Kidney (tissue), 13 donors: ENCODE measurements at regions not wholly inside any gene's neighbourhood (a gene's known extent, or its start where the extent isn't known, plus 50 kb on each side); places are given as distances from the start of the nearest gene placed in this dataset.

ENCODE experiments used
- DNase-seq, 5 donors: peaks; one replicate each; pipeline ENCODE4 v3.0.0-alpha.2; 2013 to 2020
- FAIRE-seq: peaks from 2 replicates; lab custom pipeline; 2012; peaks lifted over from hg19 to GRCh38; lab: Jason Lieb, UNC
- H3K27ac ChIP-seq, 2 donors: one replicate each; pipeline ENCODE4 v1.7.0; 2013; ENCODE audit warnings: low read depth in 2 of 2, low read length in 2 of 2, inconsistent platforms in 1 of 2
- H3K27me3 ChIP-seq: one replicate; pipeline ENCODE4 v1.7.1; 2013; ENCODE audit warnings: low read length, inconsistent platforms; ENCODE audit not compliant: control insufficient read depth, insufficient read depth
- H3K36me3 ChIP-seq, 3 donors: one replicate each; pipeline versions ENCODE4 v1.7.0 to v1.7.1; 2013; ENCODE audit warnings: low read length in 3 of 3, control low read depth in 1 of 3, inconsistent platforms in 1 of 3; ENCODE audit not compliant: insufficient read depth in 3 of 3, control insufficient read depth in 2 of 3
- H3K4me1 ChIP-seq, 3 donors: one replicate each; pipeline versions ENCODE4 v1.7.0 to v1.7.1; 2013; ENCODE audit warnings: low read length in 3 of 3, inconsistent platforms in 1 of 3, low read depth in 1 of 3; ENCODE audit not compliant: control insufficient read depth in 2 of 3, insufficient read depth in 2 of 3
- H3K4me3 ChIP-seq, 3 donors: one replicate each; pipeline versions ENCODE4 v1.7.0 to v1.8.1; 2013; ENCODE audit warnings: low read length in 3 of 3, control low read depth in 1 of 3, inconsistent platforms in 1 of 3
- H3K9ac ChIP-seq, 3 donors: one replicate each; pipeline versions ENCODE4 v1.7.0 to v1.7.1; 2013; ENCODE audit warnings: low read length in 3 of 3, control low read depth in 1 of 3, inconsistent platforms in 1 of 3
- H3K9me3 ChIP-seq, 3 donors: one replicate each; pipeline versions ENCODE4 v1.7.0 to v1.7.1; 2013; ENCODE audit warnings: low read length in 3 of 3, control low read depth in 1 of 3, inconsistent platforms in 1 of 3; ENCODE audit not compliant: control insufficient read depth in 2 of 3, insufficient read depth in 1 of 3
- intact Hi-C: fragments of 100-400 bp; cut with DNase I; formaldehyde crosslinking; loops from one replicate; pipeline ENCODE4 v1.11.1; 2022
- TF ChIP-seq, protein P1 (sequence below): IDR thresholded peaks from 3 replicates; pipeline ENCODE4 v1.5.1; 2012; ENCODE audit warnings: mild to moderate bottlenecking, moderate library complexity, borderline replicate concordance; ENCODE audit not compliant: insufficient read depth; ENCODE audit errors: extremely low read depth
- donor health status: control.
- donor health status: control.
- donor health status: control.
- donor health status: control.
- donor health status: control.
- donor health status: DM: yes; HTN: yes; CAD: no.
- donor health status: Normal renal cell carcinoma (clear cell type).

DNA sequence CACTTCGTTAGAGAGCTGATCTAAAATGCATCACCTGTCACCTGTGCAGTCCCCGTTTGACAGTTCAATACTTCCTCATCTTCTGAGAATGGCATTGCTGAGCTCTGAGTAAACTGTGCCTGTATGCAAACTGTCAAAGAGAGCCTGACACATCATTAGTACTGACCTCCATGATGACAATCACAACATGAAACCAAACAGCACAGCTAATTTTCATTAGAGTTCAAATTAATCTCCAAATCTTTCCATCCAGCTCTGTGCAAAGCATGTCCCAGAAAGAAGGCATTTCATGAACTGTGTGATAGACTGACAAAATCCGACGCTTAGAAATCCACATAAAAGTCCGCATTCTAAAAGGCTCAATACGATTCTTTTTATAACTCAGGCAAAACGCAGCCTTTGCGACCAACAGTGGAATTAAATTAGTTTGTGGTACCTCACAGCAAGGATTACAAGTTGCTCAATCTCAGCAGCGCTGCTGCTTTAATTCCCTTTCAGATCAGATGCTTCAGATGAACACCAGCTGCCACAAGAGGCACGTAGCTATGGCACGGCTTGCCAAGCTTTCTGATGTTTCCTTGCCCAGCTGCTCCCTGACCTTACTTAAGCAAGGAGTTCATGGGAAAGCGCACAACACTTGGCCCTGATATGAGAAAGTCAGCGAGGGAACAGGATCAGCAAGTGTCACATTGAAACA is 765.5 kb upstream of the PRMT6 start:
- Histone ChIP-seq H3K9me3 (no peaks in the 10 kb centered on the region), H3K27me3 (no peaks in the 10 kb centered on the region), H3K4me1 (no peaks in the 10 kb centered on the region), H3K9ac (no peak overlapping the region), H3K27ac (no peak overlapping the region), H3K36me3 (no peaks in the 10 kb centered on the region), H3K4me3 (no peak overlapping the region)
- no peak for FAIRE-seq
- DNase-seq, result peak in 1 of 5 donors; percentile 1
- TF ChIP-seq, protein P1, sequence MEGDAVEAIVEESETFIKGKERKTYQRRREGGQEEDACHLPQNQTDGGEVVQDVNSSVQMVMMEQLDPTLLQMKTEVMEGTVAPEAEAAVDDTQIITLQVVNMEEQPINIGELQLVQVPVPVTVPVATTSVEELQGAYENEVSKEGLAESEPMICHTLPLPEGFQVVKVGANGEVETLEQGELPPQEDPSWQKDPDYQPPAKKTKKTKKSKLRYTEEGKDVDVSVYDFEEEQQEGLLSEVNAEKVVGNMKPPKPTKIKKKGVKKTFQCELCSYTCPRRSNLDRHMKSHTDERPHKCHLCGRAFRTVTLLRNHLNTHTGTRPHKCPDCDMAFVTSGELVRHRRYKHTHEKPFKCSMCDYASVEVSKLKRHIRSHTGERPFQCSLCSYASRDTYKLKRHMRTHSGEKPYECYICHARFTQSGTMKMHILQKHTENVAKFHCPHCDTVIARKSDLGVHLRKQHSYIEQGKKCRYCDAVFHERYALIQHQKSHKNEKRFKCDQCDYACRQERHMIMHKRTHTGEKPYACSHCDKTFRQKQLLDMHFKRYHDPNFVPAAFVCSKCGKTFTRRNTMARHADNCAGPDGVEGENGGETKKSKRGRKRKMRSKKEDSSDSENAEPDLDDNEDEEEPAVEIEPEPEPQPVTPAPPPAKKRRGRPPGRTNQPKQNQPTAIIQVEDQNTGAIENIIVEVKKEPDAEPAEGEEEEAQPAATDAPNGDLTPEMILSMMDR, result no peak
- intact Hi-C loops, result no loop called here

DNA sequence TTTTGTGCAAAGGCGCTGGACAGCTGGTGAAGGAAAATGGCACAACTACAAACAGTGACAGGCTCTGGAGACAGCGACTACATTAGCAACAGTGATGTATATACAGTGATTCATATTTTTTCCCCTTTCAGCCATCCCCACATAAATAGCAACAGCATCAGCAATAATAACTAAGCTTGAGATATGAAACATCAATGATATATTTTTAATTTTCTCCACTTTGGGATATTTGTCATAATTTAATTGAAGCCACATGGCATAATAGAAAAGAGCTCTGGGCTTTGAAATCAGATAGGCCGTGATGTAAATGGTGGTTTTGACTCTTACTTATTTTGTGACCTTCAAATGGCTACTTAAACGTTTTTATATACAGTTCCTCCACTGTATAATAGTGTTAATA is 764.3 kb upstream of the PRMT6 start:
- no peaks in the 10 kb centered on the region for H3K27me3 ChIP-seq
- H3K36me3 ChIP-seq, result no peaks in the 10 kb centered on the region
- no peak overlapping the region for H3K4me3 ChIP-seq
- H3K4me1 ChIP-seq, result no peaks in the 10 kb centered on the region
- FAIRE-seq (no peak), DNase-seq (no peak)
- H3K27ac ChIP-seq, result no peak overlapping the region
- intact Hi-C loops, result no loop called here
- no peaks in the 10 kb centered on the region for H3K9me3 ChIP-seq
- no peak overlapping the region for H3K9ac ChIP-seq
- TF ChIP-seq, protein P1, result no peak

DNA sequence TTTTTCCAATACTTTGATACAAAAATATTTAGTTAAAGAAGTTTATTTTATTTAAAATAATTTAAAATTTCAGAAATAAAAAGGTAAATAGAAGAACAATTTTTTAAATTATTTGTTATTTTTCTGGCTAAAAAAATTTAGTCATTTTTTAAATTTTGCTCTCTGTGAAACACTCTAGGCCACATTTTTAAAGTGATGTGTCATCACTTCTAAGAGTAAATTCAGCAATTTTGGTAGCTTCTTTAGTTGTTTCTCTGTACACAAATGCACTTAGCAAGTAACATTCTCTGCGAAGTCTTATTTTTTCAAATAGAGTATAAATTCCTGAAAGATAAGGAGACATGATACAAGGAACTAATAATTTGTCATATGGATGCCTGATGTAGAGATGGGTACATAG is 760.0 kb upstream of the PRMT6 start:
- no peaks in the 10 kb centered on the region for H3K27me3 ChIP-seq
- FAIRE-seq (peak; percentile 59), DNase-seq (no peak)
- no peak overlapping the region for H3K9ac ChIP-seq
- no peaks in the 10 kb centered on the region for H3K4me1 ChIP-seq
- no peaks in the 10 kb centered on the region for H3K36me3 ChIP-seq
- intact Hi-C loops, result no loop called here
- no peaks in the 10 kb centered on the region for H3K9me3 ChIP-seq
- no peak overlapping the region for H3K27ac ChIP-seq
- TF ChIP-seq, protein P1, result no peak
- H3K4me3 ChIP-seq, result no peak overlapping the region

DNA sequence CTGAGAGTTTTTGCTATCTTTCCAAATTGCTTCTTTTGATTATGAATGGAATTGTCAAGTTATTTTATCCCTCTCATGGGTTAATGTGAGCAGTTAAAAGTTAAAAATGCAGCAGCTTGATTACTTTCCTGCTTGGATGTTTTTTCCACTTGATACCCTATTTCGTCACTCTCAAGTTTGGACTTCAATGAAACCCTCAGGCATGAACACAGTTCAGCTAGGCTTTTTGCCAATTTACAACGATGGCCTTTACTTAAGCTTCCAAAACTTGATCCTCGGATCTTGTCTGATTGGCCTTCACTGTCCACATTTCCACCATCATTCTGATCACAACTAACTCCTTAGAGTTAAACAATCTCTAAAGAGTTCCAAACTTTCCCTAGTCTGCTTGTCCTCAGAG is 752.4 kb upstream of the PRMT6 start:
- no peak overlapping the region for H3K4me3 ChIP-seq
- no peaks in the 10 kb centered on the region for H3K27me3 ChIP-seq
- intact Hi-C loops, result no loop called here
- DNase-seq (no peak), FAIRE-seq (no peak)
- peaks cover 0 to 6% (median 0%) of the 10 kb centered on the region in 3 donors for H3K9me3 ChIP-seq
- no peak overlapping the region for H3K9ac ChIP-seq
- H3K27ac ChIP-seq, result no peak overlapping the region
- no peaks in the 10 kb centered on the region for H3K36me3 ChIP-seq
- H3K4me1 ChIP-seq, result no peaks in the 10 kb centered on the region
- TF ChIP-seq, protein P1, result no peak
